ENCODE measurements at regions not wholly inside any gene's neighbourhood (a gene's known extent, or its start where the extent isn't known, plus 50 kb on each side); places are given as distances from the start of the nearest gene placed in this dataset.
"Not testable (repeated sequence)": the region's sequence is repeated elsewhere in the genome, so short reads cannot be mapped to it uniquely, and the experiment has no call there.

DNA sequence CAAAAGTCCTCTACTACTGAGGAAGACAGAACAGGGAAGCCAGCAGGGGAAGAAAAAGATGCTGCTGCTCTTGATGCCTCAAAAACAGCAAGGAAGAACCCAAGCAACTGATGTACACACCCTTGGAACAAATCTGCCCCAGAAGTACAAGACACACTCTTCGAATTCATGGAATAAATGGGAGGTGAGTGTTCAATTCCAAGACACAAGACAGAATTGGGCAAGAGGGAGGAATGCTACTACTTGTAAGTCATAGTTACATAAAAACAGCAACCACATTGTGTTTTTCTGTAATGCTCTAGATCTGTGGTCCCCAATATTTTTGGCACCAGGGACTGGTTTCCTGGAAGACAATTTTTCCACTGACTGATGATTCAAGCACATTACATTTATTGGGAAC, 58.0 kb upstream of the H2AZ1 start:
- no peak overlapping the region for H3K9ac ChIP-seq (ENCODE audit: low read length)
- no peaks in the 10 kb centered on the region for H3K4me1 ChIP-seq (ENCODE audit: low read length)
- no peak for DNase-seq
- no peaks in the 10 kb centered on the region for H3K36me3 ChIP-seq (replicated peaks; ENCODE audit: insufficient read depth, low read length)
- no peaks in the 10 kb centered on the region for H3K9me2 ChIP-seq (replicated peaks; ENCODE audit: insufficient read depth, low read length)
- no peaks in the 10 kb centered on the region for H3K27me3 ChIP-seq (replicated peaks; ENCODE audit: insufficient read depth, low read length)
- no peak overlapping the region for H2AFZ ChIP-seq (ENCODE audit: low read length)
- H4K20me1 ChIP-seq (ENCODE audit: insufficient read depth, low read length), result no peaks in the 10 kb centered on the region
- H3K4me3 ChIP-seq (ENCODE audit: low read length), result no peak overlapping the region
- no peaks in the 10 kb centered on the region for H3K9me3 ChIP-seq (replicated peaks; ENCODE audit: insufficient read depth, low read length)
- no peak overlapping the region for H3K27ac ChIP-seq (ENCODE audit: low read length)
- no peaks in the 10 kb centered on the region for H3K79me2 ChIP-seq (ENCODE audit: low read length)
- H3K4me2 ChIP-seq (ENCODE audit: low read depth, low read length), result no peak overlapping the region
- TF ChIP-seq, protein P1, sequence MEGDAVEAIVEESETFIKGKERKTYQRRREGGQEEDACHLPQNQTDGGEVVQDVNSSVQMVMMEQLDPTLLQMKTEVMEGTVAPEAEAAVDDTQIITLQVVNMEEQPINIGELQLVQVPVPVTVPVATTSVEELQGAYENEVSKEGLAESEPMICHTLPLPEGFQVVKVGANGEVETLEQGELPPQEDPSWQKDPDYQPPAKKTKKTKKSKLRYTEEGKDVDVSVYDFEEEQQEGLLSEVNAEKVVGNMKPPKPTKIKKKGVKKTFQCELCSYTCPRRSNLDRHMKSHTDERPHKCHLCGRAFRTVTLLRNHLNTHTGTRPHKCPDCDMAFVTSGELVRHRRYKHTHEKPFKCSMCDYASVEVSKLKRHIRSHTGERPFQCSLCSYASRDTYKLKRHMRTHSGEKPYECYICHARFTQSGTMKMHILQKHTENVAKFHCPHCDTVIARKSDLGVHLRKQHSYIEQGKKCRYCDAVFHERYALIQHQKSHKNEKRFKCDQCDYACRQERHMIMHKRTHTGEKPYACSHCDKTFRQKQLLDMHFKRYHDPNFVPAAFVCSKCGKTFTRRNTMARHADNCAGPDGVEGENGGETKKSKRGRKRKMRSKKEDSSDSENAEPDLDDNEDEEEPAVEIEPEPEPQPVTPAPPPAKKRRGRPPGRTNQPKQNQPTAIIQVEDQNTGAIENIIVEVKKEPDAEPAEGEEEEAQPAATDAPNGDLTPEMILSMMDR (IDR thresholded peaks at IDR 0.05; ENCODE audit: low read length), result no peak
- no peak for TF ChIP-seq EZH2phosphoT487 (IDR thresholded peaks at IDR 0.05; ENCODE audit: low read length)
- TF ChIP-seq EZH2 (optimal IDR thresholded peaks at IDR 0.05; ENCODE audit: low read depth, low read length), result no peak
- no peaks in the 10 kb centered on the region for H3F3A ChIP-seq (ENCODE audit: insufficient read depth, low read length)

DNA sequence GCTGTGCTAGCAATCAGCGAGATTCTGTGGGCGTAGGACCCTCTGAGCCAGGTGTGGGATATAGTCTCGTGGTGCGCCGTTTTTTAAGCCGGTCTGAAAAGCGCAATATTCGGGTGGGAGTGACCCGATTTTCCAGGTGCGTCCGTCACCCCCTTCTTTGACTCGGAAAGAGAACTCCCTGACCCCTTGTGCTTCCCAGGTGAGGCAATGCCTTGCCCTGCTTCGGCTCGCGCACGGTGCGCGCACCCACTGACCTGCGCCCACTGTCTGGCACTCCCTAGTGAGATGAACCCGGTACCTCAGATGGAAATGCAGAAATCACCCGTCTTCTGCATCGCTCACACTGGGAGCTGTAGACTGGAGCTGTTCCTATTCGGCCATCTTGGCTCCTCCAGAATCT, 56.1 kb upstream of the H2AZ1 start:
- not testable (repeated sequence) for H3K36me3 ChIP-seq (replicated peaks; ENCODE audit: insufficient read depth, low read length); H3K9me2 ChIP-seq (replicated peaks; ENCODE audit: insufficient read depth, low read length); H3K9ac ChIP-seq (ENCODE audit: low read length); H3K4me3 ChIP-seq (ENCODE audit: low read length); H3K79me2 ChIP-seq (ENCODE audit: low read length); DNase-seq; H4K20me1 ChIP-seq (ENCODE audit: insufficient read depth, low read length); H3K4me1 ChIP-seq (ENCODE audit: low read length); H3F3A ChIP-seq (ENCODE audit: insufficient read depth, low read length); H2AFZ ChIP-seq (ENCODE audit: low read length); H3K27ac ChIP-seq (ENCODE audit: low read length); H3K27me3 ChIP-seq (replicated peaks; ENCODE audit: insufficient read depth, low read length); H3K9me3 ChIP-seq (replicated peaks; ENCODE audit: insufficient read depth, low read length); H3K4me2 ChIP-seq (ENCODE audit: low read depth, low read length)
